H1 (cell line): ENCODE measurements at regions not wholly inside any gene's neighbourhood (a gene's known extent, or its start where the extent isn't known, plus 50 kb on each side); places are given as distances from the start of the nearest gene placed in this dataset.
"Not testable (repeated sequence)": the region's sequence is repeated elsewhere in the genome, so short reads cannot be mapped to it uniquely, and the experiment has no call there.

Experiments used
- CTCF ChIA-PET: fragments of 300-600 bp; sonication (Branson Sonifier 250); formaldehyde crosslinking; loops from one replicate; lab custom pipeline; 2021; ENCODE audit not compliant: partially characterized antibody; lab: Charles Lee
- POLR2A ChIA-PET: fragments of 300-600 bp; sonication (Branson Sonifier 250); formaldehyde crosslinking; loops from one replicate; lab custom pipeline; 2021; ENCODE audit warnings: inconsistent platforms; ENCODE audit not compliant: partially characterized antibody; lab: Charles Lee
- DNase-seq, 2 experiments: peaks; one replicate each; pipeline versions ENCODE4 v3.0.0 to v3.0.0-alpha.2; 2010 to 2022; ENCODE audit warnings: low spot score in 2 of 2, low read depth in 1 of 2, mixed read lengths in 1 of 2
- FAIRE-seq: peaks from 2 replicates; lab custom pipeline; 2011; peaks lifted over from hg19 to GRCh38; lab: Jason Lieb, UNC
- H2AFZ ChIP-seq: 2 replicates; pipeline ENCODE4 v1.8.1; 2012; ENCODE audit warnings: low read length, inconsistent platforms
- H2AK5ac ChIP-seq: 2 replicates; pipeline ENCODE4 v1.6.1; 2013; ENCODE audit warnings: low read depth, low read length
- H2BK120ac ChIP-seq: replicated peaks from 2 replicates; pipeline ENCODE3; 2013; ENCODE audit warnings: low read depth, low read length, inconsistent platforms
- H2BK12ac ChIP-seq: 2 replicates; pipeline ENCODE4 v1.6.1; 2013; ENCODE audit warnings: low read depth, low read length
- H2BK15ac ChIP-seq: 2 replicates; pipeline ENCODE4 v1.6.1; 2013; ENCODE audit warnings: low read length
- H2BK20ac ChIP-seq: 2 replicates; pipeline ENCODE4 v1.6.1; 2013; ENCODE audit warnings: low read length
- H2BK5ac ChIP-seq: 2 replicates; pipeline ENCODE4 v1.6.1; 2013; ENCODE audit warnings: low read depth, low read length
- H3K14ac ChIP-seq: 2 replicates; pipeline ENCODE4 v1.6.1; 2013; ENCODE audit warnings: inconsistent platforms; ENCODE audit not compliant: insufficient read length
- H3K18ac ChIP-seq: 2 replicates; pipeline ENCODE4 v1.6.1; 2013; ENCODE audit warnings: low read length; ENCODE audit errors: extremely low read depth
- H3K23ac ChIP-seq: 2 replicates; pipeline ENCODE4 v1.6.1; 2013; ENCODE audit warnings: inconsistent platforms; ENCODE audit not compliant: insufficient read length
- H3K23me2 ChIP-seq: 2 replicates; pipeline ENCODE4 v1.6.1; 2013; ENCODE audit warnings: low read depth, low read length
- H3K27ac ChIP-seq: 2 replicates; pipeline ENCODE4 v1.6.1; 2011; ENCODE audit warnings: low read depth, low read length, inconsistent platforms
- H3K27me3 ChIP-seq, 4 experiments: replicated peaks in 1 of 4; 1 replicate in 1 of 4; 2 replicates in 3 of 4; pipeline versions ENCODE4 v1.6.1 to v1.8.1; 2011 to 2013; ENCODE audit warnings: low read length in 3 of 4, mild to moderate bottlenecking in 3 of 4, inconsistent platforms in 2 of 4, mixed read lengths in 2 of 4, moderate library complexity in 1 of 4; ENCODE audit not compliant: control insufficient read depth in 3 of 4, insufficient read depth in 3 of 4; ENCODE audit errors: extremely low read depth in 1 of 4
- H3K36me3 ChIP-seq, 4 experiments: 2 replicates each; pipeline versions ENCODE4 v1.6.1 to v1.8.1; 2011 to 2013; ENCODE audit warnings: mild to moderate bottlenecking in 4 of 4, low read length in 3 of 4, moderate library complexity in 2 of 4, control low read depth in 1 of 4, inconsistent platforms in 1 of 4; ENCODE audit not compliant: insufficient read depth in 4 of 4, control insufficient read depth in 2 of 4
- H3K4ac ChIP-seq: replicated peaks from 2 replicates; pipeline ENCODE3; 2013; ENCODE audit warnings: low read length, low read depth, mixed read lengths, inconsistent platforms; ENCODE audit not compliant: insufficient read length
- H3K4me1 ChIP-seq, 4 experiments: replicated peaks in 1 of 4; 1 replicate in 1 of 4; 2 replicates in 3 of 4; pipeline versions ENCODE4 v1.6.1 to v1.8.1; 2011 to 2013; ENCODE audit warnings: low read length in 3 of 4, inconsistent platforms in 2 of 4, mixed read lengths in 1 of 4; ENCODE audit not compliant: insufficient read depth in 4 of 4, control insufficient read depth in 3 of 4
- H3K4me2 ChIP-seq, 2 experiments: 2 replicates each; pipeline versions ENCODE4 v1.6.1 to v1.8.1; 2011 to 2013; ENCODE audit warnings: low read depth in 2 of 2, low read length in 2 of 2, control low read depth in 1 of 2, inconsistent platforms in 1 of 2, mild to moderate bottlenecking in 1 of 2; ENCODE audit not compliant: insufficient read depth in 1 of 2
- H3K4me3 ChIP-seq, 4 experiments: fragments of 200-600, 300-600 bp in 1 of 4; sonication (generic), shearing (Covaris generic), sonication (Bioruptor Twin) in 1 of 4; 2 replicates each; pipeline versions ENCODE4 v1.5.1 to v1.8.1; 2011 to 2016; ENCODE audit warnings: low read length in 4 of 4, low read depth in 3 of 4, control low read depth in 2 of 4, inconsistent platforms in 2 of 4, mild to moderate bottlenecking in 2 of 4, mixed read lengths in 1 of 4, moderate library complexity in 1 of 4; ENCODE audit not compliant: insufficient read depth in 2 of 4; ENCODE audit errors: extremely low read depth in 1 of 4
- H3K56ac ChIP-seq: replicated peaks from 2 replicates; pipeline ENCODE3; 2013; ENCODE audit warnings: low read depth, mild to moderate bottlenecking, mixed read lengths, low read length, inconsistent platforms; ENCODE audit not compliant: insufficient read length
- H3K79me1 ChIP-seq: 2 replicates; pipeline ENCODE4 v1.6.1; 2013; ENCODE audit warnings: low read depth, low read length, control low read depth
- H3K79me2 ChIP-seq, 2 experiments: 2 replicates each; pipeline versions ENCODE4 v1.6.1 to v1.8.1; 2012 to 2013; ENCODE audit warnings: low read length in 2 of 2, mild to moderate bottlenecking in 2 of 2, inconsistent platforms in 1 of 2; ENCODE audit not compliant: insufficient read depth in 2 of 2, control insufficient read depth in 1 of 2
- H3K9ac ChIP-seq, 4 experiments: replicated peaks in 1 of 4; 1 replicate in 1 of 4; 2 replicates in 3 of 4; pipeline versions ENCODE4 v1.6.1 to v1.8.1; 2011 to 2013; ENCODE audit warnings: low read depth in 3 of 4, low read length in 3 of 4, control low read depth in 2 of 4, mild to moderate bottlenecking in 2 of 4, moderate library complexity in 2 of 4, inconsistent platforms in 1 of 4; ENCODE audit errors: extremely low read depth in 1 of 4
- H3K9me3 ChIP-seq, 2 experiments: 2 replicates each; pipeline versions ENCODE4 v1.6.1 to v1.8.1; 2012 to 2013; ENCODE audit warnings: mild to moderate bottlenecking in 2 of 2, moderate library complexity in 2 of 2, control low read depth in 1 of 2, inconsistent platforms in 1 of 2, low read depth in 1 of 2, low read length in 1 of 2, mixed read lengths in 1 of 2; ENCODE audit not compliant: insufficient read depth in 2 of 2
- H4K20me1 ChIP-seq, 2 experiments: replicated peaks in 1 of 2; 2 replicates each; pipeline versions ENCODE3 to v1.8.1; 2011 to 2013; ENCODE audit warnings: inconsistent platforms in 2 of 2, low read length in 2 of 2, mild to moderate bottlenecking in 1 of 2; ENCODE audit not compliant: insufficient read depth in 2 of 2, control insufficient read depth in 1 of 2
- H4K5ac ChIP-seq: 2 replicates; pipeline ENCODE4 v1.6.1; 2013; ENCODE audit warnings: low read length, low read depth, mixed read lengths, inconsistent platforms; ENCODE audit not compliant: insufficient read length
- H4K8ac ChIP-seq: 2 replicates; pipeline ENCODE4 v1.8.0; 2013; ENCODE audit warnings: mild to moderate bottlenecking, moderate library complexity, low read length, inconsistent platforms; ENCODE audit not compliant: insufficient read depth; ENCODE audit errors: extremely low read depth
- H4K91ac ChIP-seq: replicated peaks from 2 replicates; pipeline ENCODE3; 2013; ENCODE audit warnings: low read length, mixed read lengths, inconsistent platforms; ENCODE audit not compliant: insufficient read length
- WGBS, 2 experiments: shearing (Covaris generic) in 1 of 2; methylation state at CpG; one replicate each; pipeline versions ENCODE4 v1.1.6 to v1.1.7; 2013 to 2015; ENCODE audit warnings: low lambda C conversion rate in 2 of 2, mixed read lengths in 2 of 2, inconsistent platforms in 1 of 2, low coverage in 1 of 2, missing lambda C conversion rate in 1 of 2; ENCODE audit not compliant: insufficient replicate concordance in 2 of 2, insufficient coverage in 1 of 2, insufficient read length in 1 of 2; ENCODE audit errors: extremely low coverage in 1 of 2, missing lambda C conversion rate in 1 of 2; 5-methylcytosine and 5-hydroxymethylcytosine counted together

DNA sequence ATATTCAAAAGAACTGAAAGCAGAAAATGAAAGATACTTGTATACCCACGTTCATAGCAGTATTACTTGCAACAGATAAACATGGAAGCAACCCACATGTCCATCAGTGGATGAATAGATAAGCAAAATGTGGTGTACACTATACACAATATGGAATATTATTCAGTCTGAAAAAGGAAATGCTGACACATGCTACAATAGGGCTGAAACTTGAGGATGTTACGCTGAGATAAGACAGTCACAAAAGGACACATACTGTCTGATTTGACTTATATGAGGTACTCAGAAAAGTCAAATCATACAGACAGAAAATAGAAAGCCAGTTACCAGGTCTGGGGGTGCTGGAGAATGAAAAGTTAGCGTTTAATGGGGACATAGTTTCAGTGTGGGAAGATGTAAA, 76.5 kb upstream of the FBXO28 start:
- H2BK120ac ChIP-seq, H3K79me2 ChIP-seq, H3K23me2 ChIP-seq, H3K14ac ChIP-seq, H3K4me2 ChIP-seq, H3K36me3 ChIP-seq, H2BK15ac ChIP-seq, H2BK20ac ChIP-seq, H3K56ac ChIP-seq, DNase-seq, H4K5ac ChIP-seq, H3K18ac ChIP-seq, H3K79me1 ChIP-seq, H3K9me3 ChIP-seq, H4K20me1 ChIP-seq, H2AK5ac ChIP-seq, H4K8ac ChIP-seq, H3K23ac ChIP-seq, H3K4ac ChIP-seq, H3K9ac ChIP-seq, H3K4me3 ChIP-seq, POLR2A ChIA-PET, H2BK12ac ChIP-seq, H3K4me1 ChIP-seq, H2AFZ ChIP-seq, H2BK5ac ChIP-seq, CTCF ChIA-PET, H3K27ac ChIP-seq, H3K27me3 ChIP-seq, H4K91ac ChIP-seq, FAIRE-seq: not testable (repeated sequence)
- 95% methylated on average over 3 of the region's 3 CpGs; no CpG with 5 or more reads in 1 of the 2 experiments for WGBS, 2 experiments

DNA sequence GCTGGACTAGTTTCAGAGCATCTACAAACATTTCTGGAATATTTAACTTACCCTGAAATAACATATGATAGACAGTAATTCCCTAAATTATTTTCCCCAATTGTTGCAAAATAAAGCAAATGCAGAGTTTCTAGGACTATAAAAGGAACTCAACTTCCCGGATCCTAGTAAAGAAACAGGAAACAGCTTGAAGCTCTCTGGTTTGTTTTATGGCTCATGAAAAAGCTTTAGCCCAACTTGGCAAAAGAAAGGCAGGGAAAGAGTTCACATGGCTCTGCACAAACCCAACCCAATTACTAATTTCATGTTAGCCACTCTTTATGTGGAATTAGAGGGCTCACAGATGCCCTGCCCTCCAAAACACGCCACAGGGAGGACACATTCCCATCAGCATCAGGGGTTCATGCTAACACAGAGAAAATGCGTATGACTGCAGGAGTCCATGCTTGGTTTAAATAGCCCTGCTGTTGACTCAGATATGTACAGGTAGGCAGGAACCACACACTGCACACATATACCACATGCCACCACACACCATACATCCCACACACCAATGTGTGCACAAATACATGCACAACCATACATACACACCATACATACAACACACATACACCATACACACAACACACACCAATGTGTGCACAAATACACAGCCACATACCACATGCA, 81.2 kb upstream of the FBXO28 start:
- H3K27ac ChIP-seq, H3K9ac ChIP-seq, H2AFZ ChIP-seq, H2BK120ac ChIP-seq, H2BK5ac ChIP-seq, H3K9me3 ChIP-seq, H3K14ac ChIP-seq, H3K4me3 ChIP-seq, H3K23me2 ChIP-seq, H3K79me1 ChIP-seq, DNase-seq, H3K79me2 ChIP-seq, H3K27me3 ChIP-seq, H2BK15ac ChIP-seq, FAIRE-seq, H4K5ac ChIP-seq, H3K4me2 ChIP-seq, H3K36me3 ChIP-seq, H3K56ac ChIP-seq, H4K20me1 ChIP-seq, H3K4ac ChIP-seq, H3K23ac ChIP-seq, H2BK12ac ChIP-seq, H4K8ac ChIP-seq, H3K4me1 ChIP-seq, POLR2A ChIA-PET, H4K91ac ChIP-seq, CTCF ChIA-PET, H3K18ac ChIP-seq, H2BK20ac ChIP-seq, H2AK5ac ChIP-seq: not testable (repeated sequence)
- no CpG with 5 or more reads among the region's 3 CpGs for WGBS, 2 experiments
